ENCODE measurements at regions not wholly inside any gene's neighbourhood (a gene's known extent, or its start where the extent isn't known, plus 50 kb on each side); places are given as distances from the start of the nearest gene placed in this dataset.

GRCh38 chr1:222370081-222370912 is 177.6 kb downstream of the HHIPL2 start:
- TF ChIP-seq CTCF (IDR thresholded peaks at IDR 0.05; ENCODE audit: low read length) (no peak), EZH2 (optimal IDR thresholded peaks at IDR 0.05; ENCODE audit: low read depth, low read length) (no peak)
